ENCODE measurements at regions not wholly inside any gene's neighbourhood (a gene's known extent, or its start where the extent isn't known, plus 50 kb on each side); places are given as distances from the start of the nearest gene placed in this dataset.
"Not testable (repeated sequence)": the region's sequence is repeated elsewhere in the genome, so short reads cannot be mapped to it uniquely, and the experiment has no call there.

GRCh38 chr5:14025569-14026286, 81.2 kb upstream of the DNAH5 start:
- no peaks in the 10 kb centered on the region for H3K36me3 ChIP-seq (ENCODE audit: control insufficient read depth in 2 of 3, insufficient read depth in 3 of 3, low read length in 3 of 3)
- DNase-seq: peak in 1 of 5 donors; percentile 6
- FAIRE-seq: no peak
- H3K4me1 ChIP-seq (ENCODE audit: control insufficient read depth in 2 of 3, insufficient read depth in 2 of 3, low read depth in 1 of 3, low read length in 3 of 3): no peaks in the 10 kb centered on the region
- H3K9ac ChIP-seq (ENCODE audit: low read length in 3 of 3): no peak overlapping the region
- no peak for TF ChIP-seq CTCF (IDR thresholded peaks at IDR 0.05; ENCODE audit: borderline replicate concordance, extremely low read depth, insufficient read depth)
- H3K4me3 ChIP-seq (ENCODE audit: low read length in 3 of 3): no peak overlapping the region
- no peaks in the 10 kb centered on the region for H3K27me3 ChIP-seq (ENCODE audit: control insufficient read depth, insufficient read depth, low read length)
- no peaks in the 10 kb centered on the region for H3K9me3 ChIP-seq (ENCODE audit: control insufficient read depth in 2 of 3, insufficient read depth in 1 of 3, low read length in 3 of 3)
- no peak overlapping the region for H3K27ac ChIP-seq (ENCODE audit: low read depth in 2 of 2, low read length in 2 of 2)
- intact Hi-C loops (cut with DNase I): no loop called here

- H3K4me1 ChIP-seq (ENCODE audit: control insufficient read depth in 2 of 3, insufficient read depth in 2 of 3, low read depth in 1 of 3, low read length in 3 of 3): no peaks in the 10 kb centered on the region
- H3K36me3 ChIP-seq (ENCODE audit: control insufficient read depth in 2 of 3, insufficient read depth in 3 of 3, low read length in 3 of 3): no peaks in the 10 kb centered on the region
- no peak overlapping the region for H3K4me3 ChIP-seq (ENCODE audit: low read length in 3 of 3)
- intact Hi-C loops (cut with DNase I): no loop called here
- no peaks in the 10 kb centered on the region for H3K9me3 ChIP-seq (ENCODE audit: control insufficient read depth in 2 of 3, insufficient read depth in 1 of 3, low read length in 3 of 3)
- DNase-seq: no peak
- no peak overlapping the region for H3K9ac ChIP-seq (ENCODE audit: low read length in 3 of 3)
- TF ChIP-seq CTCF (IDR thresholded peaks at IDR 0.05; ENCODE audit: borderline replicate concordance, extremely low read depth, insufficient read depth): no peak
- H3K27ac ChIP-seq (ENCODE audit: low read depth in 2 of 2, low read length in 2 of 2): no peak overlapping the region
- H3K27me3 ChIP-seq (ENCODE audit: control insufficient read depth, insufficient read depth, low read length): no peaks in the 10 kb centered on the region
- FAIRE-seq: no peak
These were observed 78.5 kb upstream of the DNAH5 start for GRCh38 chr5:14022971-14023370.

GRCh38 chr5:14020944-14021343, 76.5 kb upstream of the DNAH5 start:
- intact Hi-C loops (cut with DNase I); H3K9ac ChIP-seq (ENCODE audit: low read length in 3 of 3): not testable (repeated sequence)

DNA sequence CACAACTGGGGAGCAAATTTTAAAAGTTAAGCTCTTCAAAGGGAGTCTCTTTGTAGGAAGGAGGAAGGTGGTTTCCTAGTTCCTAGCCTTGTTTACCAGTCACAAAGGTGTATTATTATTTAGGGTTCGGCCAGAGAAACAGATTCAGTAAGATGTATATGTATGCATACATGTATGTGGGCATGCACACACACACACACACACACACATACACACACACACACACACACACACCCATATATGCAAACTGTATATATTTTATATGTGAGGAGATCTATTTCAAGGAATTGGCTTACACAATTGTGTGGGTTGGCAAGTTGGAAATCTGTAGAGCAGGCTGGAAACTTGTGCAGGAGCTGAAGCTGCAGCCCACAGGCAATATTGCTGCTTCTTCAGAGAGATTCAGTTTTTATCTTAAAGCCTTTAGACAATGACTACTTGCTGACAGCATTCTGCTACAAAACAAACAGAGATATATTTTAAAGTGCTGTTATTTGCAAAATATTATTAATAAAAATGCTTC, 75.3 kb upstream of the DNAH5 start:
- Histone ChIP-seq H3K4me3 (ENCODE audit: low read length in 3 of 3) (no peak overlapping the region), H3K36me3 (ENCODE audit: control insufficient read depth in 2 of 3, insufficient read depth in 3 of 3, low read length in 3 of 3) (no peaks in the 10 kb centered on the region), H3K9me3 (ENCODE audit: control insufficient read depth in 2 of 3, insufficient read depth in 1 of 3, low read length in 3 of 3) (no peaks in the 10 kb centered on the region), H3K27me3 (ENCODE audit: control insufficient read depth, insufficient read depth, low read length) (no peaks in the 10 kb centered on the region), H3K9ac (ENCODE audit: low read length in 3 of 3) (no peak overlapping the region), H3K4me1 (ENCODE audit: control insufficient read depth in 2 of 3, insufficient read depth in 2 of 3, low read depth in 1 of 3, low read length in 3 of 3) (no peaks in the 10 kb centered on the region), H3K27ac (ENCODE audit: low read depth in 2 of 2, low read length in 2 of 2) (no peak overlapping the region)
- TF ChIP-seq CTCF (IDR thresholded peaks at IDR 0.05; ENCODE audit: borderline replicate concordance, extremely low read depth, insufficient read depth): no peak
- FAIRE-seq (no peak), DNase-seq (no peak)
- intact Hi-C loops (cut with DNase I): no loop called here

More at GRCh38 chr5:14020944-14021343, 76.5 kb upstream of the DNAH5 start:
- not testable (repeated sequence) for H3K4me3 ChIP-seq (ENCODE audit: low read length in 3 of 3); H3K36me3 ChIP-seq (ENCODE audit: control insufficient read depth in 2 of 3, insufficient read depth in 3 of 3, low read length in 3 of 3); H3K27ac ChIP-seq (ENCODE audit: low read depth in 2 of 2, low read length in 2 of 2); H3K4me1 ChIP-seq (ENCODE audit: control insufficient read depth in 2 of 3, insufficient read depth in 2 of 3, low read depth in 1 of 3, low read length in 3 of 3); H3K27me3 ChIP-seq (ENCODE audit: control insufficient read depth, insufficient read depth, low read length); H3K9me3 ChIP-seq (ENCODE audit: control insufficient read depth in 2 of 3, insufficient read depth in 1 of 3, low read length in 3 of 3); DNase-seq; FAIRE-seq

All from kidney (tissue), 13 donors.